Loucy (cell line): ENCODE measurements at regions not wholly inside any gene's neighbourhood (a gene's known extent, or its start where the extent isn't known, plus 50 kb on each side); places are given as distances from the start of the nearest gene placed in this dataset.

Source experiments
- EZH2phosphoT487 ChIP-seq: fragments of 200-600 bp; IDR thresholded peaks from 2 replicates; pipeline ENCODE4 v1.6.1; 2018; ENCODE audit warnings: antibody characterized with exemption, mild to moderate bottlenecking, moderate library complexity, borderline replicate concordance
- TF ChIP-seq, protein P1 (sequence below): fragments of 200-600 bp; sonication (generic); conservative IDR thresholded peaks from 2 replicates; pipeline ENCODE4 v1.5.1; 2014; ENCODE audit warnings: mild to moderate bottlenecking, antibody characterized with exemption, low read length

DNA sequence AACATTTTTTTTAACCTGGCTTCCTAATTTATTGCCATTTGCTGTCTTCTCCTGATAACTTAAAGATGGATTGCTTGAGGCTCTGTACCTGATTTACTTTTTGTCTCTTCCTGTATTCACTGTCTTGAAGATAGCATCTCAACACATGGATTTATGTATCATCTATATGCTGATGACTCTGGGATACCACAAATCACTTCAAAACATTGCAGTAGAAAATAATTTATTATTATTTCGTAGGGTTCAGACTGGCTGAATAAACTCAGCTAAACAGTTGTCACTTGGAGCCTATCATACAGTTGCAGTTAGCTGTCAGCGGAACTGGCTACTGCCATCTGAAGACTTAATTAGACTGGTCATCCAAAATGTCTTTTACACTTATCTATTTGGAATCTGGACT, 1025.2 kb upstream of the CDH18 start:
- TF ChIP-seq EZH2phosphoT487: no peak
- TF ChIP-seq, protein P1, sequence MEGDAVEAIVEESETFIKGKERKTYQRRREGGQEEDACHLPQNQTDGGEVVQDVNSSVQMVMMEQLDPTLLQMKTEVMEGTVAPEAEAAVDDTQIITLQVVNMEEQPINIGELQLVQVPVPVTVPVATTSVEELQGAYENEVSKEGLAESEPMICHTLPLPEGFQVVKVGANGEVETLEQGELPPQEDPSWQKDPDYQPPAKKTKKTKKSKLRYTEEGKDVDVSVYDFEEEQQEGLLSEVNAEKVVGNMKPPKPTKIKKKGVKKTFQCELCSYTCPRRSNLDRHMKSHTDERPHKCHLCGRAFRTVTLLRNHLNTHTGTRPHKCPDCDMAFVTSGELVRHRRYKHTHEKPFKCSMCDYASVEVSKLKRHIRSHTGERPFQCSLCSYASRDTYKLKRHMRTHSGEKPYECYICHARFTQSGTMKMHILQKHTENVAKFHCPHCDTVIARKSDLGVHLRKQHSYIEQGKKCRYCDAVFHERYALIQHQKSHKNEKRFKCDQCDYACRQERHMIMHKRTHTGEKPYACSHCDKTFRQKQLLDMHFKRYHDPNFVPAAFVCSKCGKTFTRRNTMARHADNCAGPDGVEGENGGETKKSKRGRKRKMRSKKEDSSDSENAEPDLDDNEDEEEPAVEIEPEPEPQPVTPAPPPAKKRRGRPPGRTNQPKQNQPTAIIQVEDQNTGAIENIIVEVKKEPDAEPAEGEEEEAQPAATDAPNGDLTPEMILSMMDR: no peak
